IMR-90 (cell line): ENCODE measurements at regions not wholly inside any gene's neighbourhood (a gene's known extent, or its start where the extent isn't known, plus 50 kb on each side); places are given as distances from the start of the nearest gene placed in this dataset.
A peak's percentile ranks its signal among the peaks of the same experiment; 100 is the strongest.

Experiments used
- ATAC-seq: fragments of 200-7000 bp; cut with Tn5 transposase; 2 replicates; pipeline ENCODE4 v1.9.1; 2020; ENCODE audit warnings: low read depth, mild to moderate bottlenecking, moderate library complexity
- BruUV-seq: library from RNA; stranded (reverse); fragments of 400-500 nt; replicated peaks from 2 replicates; lab custom pipeline; 2021; lab: Mats Ljungman, UMichigan
- CTCF ChIA-PET: fragments of 300-600 bp; formaldehyde crosslinking; extraction: SDS; loops from one replicate; lab custom pipeline; 2021; ENCODE audit warnings: antibody characterized with exemption; lab: Yijun Ruan, JAX
- POLR2A ChIA-PET: fragments of 300-600 bp; sonication (Branson Sonifier 250); formaldehyde crosslinking; loops from one replicate; lab custom pipeline; 2022; ENCODE audit warnings: antibody characterized with exemption; ENCODE audit not compliant: unreplicated experiment; lab: Charles Lee
- DNase-seq: peaks from one replicate; pipeline ENCODE4 v3.0.0; 2013
- H2AFZ ChIP-seq: replicated peaks from 2 replicates; pipeline ENCODE3; 2013; ENCODE audit warnings: low read length, mild to moderate bottlenecking; ENCODE audit not compliant: poor library complexity
- H2AK5ac ChIP-seq: 2 replicates; pipeline ENCODE4 v1.6.1; 2013; ENCODE audit warnings: low read depth, low read length, inconsistent platforms
- H2AK9ac ChIP-seq: replicated peaks from 2 replicates; pipeline ENCODE3; 2013; ENCODE audit warnings: mild to moderate bottlenecking, low read depth, low read length, moderate library complexity; ENCODE audit not compliant: poor library complexity
- H2BK120ac ChIP-seq: 2 replicates; pipeline ENCODE4 v1.6.1; 2013; ENCODE audit warnings: low read depth, low read length, inconsistent platforms
- H2BK15ac ChIP-seq: 3 replicates; pipeline ENCODE4 v1.6.1; 2013; ENCODE audit warnings: low read depth, low read length, inconsistent platforms
- H2BK20ac ChIP-seq: 2 replicates; pipeline ENCODE4 v1.6.1; 2013; ENCODE audit warnings: low read depth, mild to moderate bottlenecking, inconsistent platforms, low read length, moderate library complexity
- H2BK5ac ChIP-seq: 2 replicates; pipeline ENCODE4 v1.6.1; 2013; ENCODE audit warnings: mild to moderate bottlenecking, low read depth, low read length, inconsistent platforms; ENCODE audit not compliant: poor library complexity, severe bottlenecking
- H3K14ac ChIP-seq: replicated peaks from 2 replicates; pipeline ENCODE4 v1.6.1; 2013; ENCODE audit warnings: low read depth, low read length, inconsistent platforms
- H3K18ac ChIP-seq: 2 replicates; pipeline ENCODE4 v1.6.1; 2013; ENCODE audit warnings: low read depth, low read length, control low read depth
- H3K23ac ChIP-seq: 2 replicates; pipeline ENCODE4 v1.6.1; 2013; ENCODE audit warnings: low read depth, low read length, inconsistent platforms
- H3K27ac ChIP-seq: 2 replicates; pipeline ENCODE4 v1.5.1; 2013; ENCODE audit warnings: mild to moderate bottlenecking, control low read depth, low read length; ENCODE audit not compliant: insufficient read depth
- H3K27me3 ChIP-seq: 2 replicates; pipeline ENCODE4 v1.6.1; 2013; ENCODE audit warnings: low read length; ENCODE audit not compliant: control insufficient read depth, insufficient read depth
- H3K36me3 ChIP-seq: 2 replicates; pipeline ENCODE4 v1.6.1; 2013; ENCODE audit warnings: low read length, mixed read lengths; ENCODE audit not compliant: control insufficient read depth, insufficient read depth
- H3K4ac ChIP-seq: 2 replicates; pipeline ENCODE4 v1.6.1; 2013; ENCODE audit warnings: low read depth, low read length, inconsistent platforms
- H3K4me1 ChIP-seq: 2 replicates; pipeline ENCODE4 v1.6.1; 2013; ENCODE audit warnings: low read length, mixed read lengths; ENCODE audit not compliant: control insufficient read depth, insufficient read depth
- H3K4me2 ChIP-seq: 2 replicates; pipeline ENCODE4 v1.6.1; 2013; ENCODE audit warnings: low read depth, mild to moderate bottlenecking, control low read depth, low read length, moderate library complexity
- H3K4me3 ChIP-seq: 2 replicates; pipeline ENCODE4 v1.5.1; 2013; ENCODE audit warnings: low read depth, mild to moderate bottlenecking, control low read depth, low read length, moderate library complexity; ENCODE audit not compliant: insufficient read depth
- H3K56ac ChIP-seq: 2 replicates; pipeline ENCODE4 v1.6.1; 2013; ENCODE audit warnings: low read length, inconsistent platforms; ENCODE audit not compliant: insufficient read depth; ENCODE audit errors: extremely low read depth
- H3K79me1 ChIP-seq, 2 experiments: 2 replicates each; pipeline ENCODE4 v1.6.1; 2013; ENCODE audit warnings: low read length in 2 of 2, inconsistent platforms in 1 of 2, low read depth in 1 of 2
- H3K9ac ChIP-seq: 2 replicates; pipeline ENCODE4 v1.6.1; 2013; ENCODE audit warnings: low read depth, low read length, control low read depth
- H3K9me1 ChIP-seq: 2 replicates; pipeline ENCODE4 v1.6.1; 2013; ENCODE audit warnings: low read length, inconsistent platforms; ENCODE audit not compliant: insufficient read depth
- H3K9me3 ChIP-seq: 2 replicates; pipeline ENCODE4 v1.6.1; 2013; ENCODE audit warnings: low read length; ENCODE audit not compliant: control insufficient read depth, insufficient read depth
- H4K20me1 ChIP-seq: 2 replicates; pipeline ENCODE4 v1.6.1; 2013; ENCODE audit warnings: low read length, inconsistent platforms; ENCODE audit not compliant: insufficient read depth
- H4K5ac ChIP-seq: 2 replicates; pipeline ENCODE4 v1.6.1; 2013; ENCODE audit warnings: mild to moderate bottlenecking, low read depth, low read length, control low read depth
- H4K8ac ChIP-seq, 2 experiments: 2 replicates each; pipeline ENCODE4 v1.6.1; 2013; ENCODE audit warnings: low read depth in 2 of 2, low read length in 2 of 2, control low read depth in 1 of 2, inconsistent platforms in 1 of 2
- H4K91ac ChIP-seq: 2 replicates; pipeline ENCODE4 v1.6.1; 2013; ENCODE audit warnings: low read depth, low read length, inconsistent platforms; ENCODE audit not compliant: insufficient read depth
- BHLHE40 ChIP-seq: fragments of 150-350 bp; IDR thresholded peaks from 2 replicates; pipeline ENCODE4 v1.6.1; 2016; ENCODE audit warnings: mild to moderate bottlenecking, low read depth, low read length
- CEBPB ChIP-seq: IDR thresholded peaks from 2 replicates; pipeline ENCODE4 v1.6.1; 2012; ENCODE audit warnings: low read depth, low read length, improper control_type of control experiment
- CHD1 ChIP-seq: IDR thresholded peaks from 2 replicates; pipeline ENCODE4 v1.6.1; 2012; ENCODE audit warnings: low read depth, low read length, improper control_type of control experiment
- FOS ChIP-seq: fragments of 150-350 bp; IDR thresholded peaks from 2 replicates; pipeline ENCODE4 v1.6.1; 2016; ENCODE audit warnings: low read depth, low read length
- MAFK ChIP-seq: IDR thresholded peaks from 2 replicates; pipeline ENCODE4 v1.6.1; 2012; ENCODE audit warnings: low read depth, low read length, improper control_type of control experiment
- MAZ ChIP-seq: IDR thresholded peaks from 2 replicates; pipeline ENCODE4 v1.6.1; 2012; ENCODE audit warnings: low read depth, mild to moderate bottlenecking, low read length, improper control_type of control experiment, moderate library complexity, borderline replicate concordance
- MXI1 ChIP-seq: IDR thresholded peaks from 2 replicates; pipeline ENCODE4 v1.6.1; 2012; ENCODE audit warnings: low read depth, mild to moderate bottlenecking, low read length, moderate library complexity, borderline replicate concordance
- NFE2L2 ChIP-seq: fragments of 150-350 bp; IDR thresholded peaks from 2 replicates; pipeline ENCODE4 v1.6.1; 2016; ENCODE audit warnings: low read depth, mild to moderate bottlenecking, low read length
- POLR2A ChIP-seq: IDR thresholded peaks from 2 replicates; pipeline ENCODE4 v1.6.1; 2012; ENCODE audit warnings: mild to moderate bottlenecking, low read depth, low read length
- RCOR1 ChIP-seq: IDR thresholded peaks from 2 replicates; pipeline ENCODE4 v1.6.1; 2012; ENCODE audit warnings: mild to moderate bottlenecking, low read length, improper control_type of control experiment; ENCODE audit not compliant: insufficient replicate concordance
- SMC3 ChIP-seq: fragments of 150-350 bp; IDR thresholded peaks from 2 replicates; pipeline ENCODE4 v1.6.1; 2016; ENCODE audit warnings: low read depth, mild to moderate bottlenecking, antibody characterized with exemption, low read length, moderate library complexity
- WGBS, 2 experiments: methylation state at CpG; one replicate each; pipeline versions ENCODE4 v1.1.5 to v1.1.7; 2013; ENCODE audit warnings: missing lambda C conversion rate in 2 of 2; ENCODE audit not compliant: insufficient read length in 1 of 2; ENCODE audit errors: extremely low coverage in 2 of 2; 5-methylcytosine and 5-hydroxymethylcytosine counted together
- dilution Hi-C: fragments of 300-500 bp; cut with HindIII; formaldehyde crosslinking; loops from one replicate; pipeline ENCODE4 v1.14.3; 2018; ENCODE audit warnings: low sequenced_read_pairs; ENCODE audit not compliant: unreplicated experiment
- in situ Hi-C: fragments of 300-500 bp; cut with MboI; formaldehyde crosslinking; loops from 3 replicates; pipeline ENCODE4 v1.14.3; 2019; ENCODE audit warnings: low sequenced_read_pairs, inconsistent platforms, mixed read lengths
- intact Hi-C: fragments of 100-400 bp; cut with micrococcal nuclease; formaldehyde crosslinking; loops from 2 replicates; pipeline ENCODE4 v1.10.0; 2022
- TF ChIP-seq, protein P1 (sequence below): fragments of 150-350 bp; IDR thresholded peaks from 2 replicates; pipeline ENCODE4 v1.6.1; 2016; ENCODE audit warnings: low read depth, mild to moderate bottlenecking, low read length, moderate library complexity, borderline replicate concordance
- TF ChIP-seq, protein P2 (sequence below): conservative IDR thresholded peaks from 2 replicates; pipeline ENCODE4 v1.5.1; 2012; ENCODE audit warnings: mild to moderate bottlenecking, low read depth, low read length, improper control_type of control experiment

DNA sequence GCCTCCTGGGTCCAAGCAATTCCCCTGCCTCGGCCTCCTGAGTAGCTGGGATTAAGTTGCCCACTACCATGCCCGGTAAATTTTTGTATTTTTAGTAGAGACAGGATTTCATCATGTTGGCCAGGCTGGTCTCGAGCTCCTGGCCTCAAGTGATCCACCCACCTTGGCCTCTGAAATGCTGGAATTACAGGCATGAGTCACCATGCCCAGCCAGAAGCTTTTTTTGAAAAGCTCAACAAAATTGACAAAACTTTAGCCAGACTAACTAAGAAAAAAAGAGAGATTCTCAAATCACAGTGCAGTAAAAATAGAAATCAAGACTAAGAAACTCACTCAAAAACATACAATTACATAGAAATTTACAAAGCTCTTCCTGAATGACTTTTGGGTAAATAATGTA, 420.6 kb downstream of the COL12A1 start:
- H4K5ac ChIP-seq: no peak overlapping the region
- no peak overlapping the region for H4K91ac ChIP-seq
- dilution Hi-C loops (no loop called here), in situ Hi-C loops (no loop called here), intact Hi-C loops (no loop called here)
- no peak overlapping the region for H3K23ac ChIP-seq
- H3K18ac ChIP-seq: no peak overlapping the region
- no peak overlapping the region for H3K56ac ChIP-seq
- TF ChIP-seq MAZ (no peak), BHLHE40 (no peak), RCOR1 (no peak), FOS (peak; percentile 28; the same call in 1 of the 2 replicates), MAFK (no peak), POLR2A (no peak), CEBPB (0 out of 2 replicates have a peak, but pooled peaks have one; percentile 29), NFE2L2 (no peak), CHD1 (no peak), SMC3 (no peak), MXI1 (no peak)
- TF ChIP-seq, protein P1, sequence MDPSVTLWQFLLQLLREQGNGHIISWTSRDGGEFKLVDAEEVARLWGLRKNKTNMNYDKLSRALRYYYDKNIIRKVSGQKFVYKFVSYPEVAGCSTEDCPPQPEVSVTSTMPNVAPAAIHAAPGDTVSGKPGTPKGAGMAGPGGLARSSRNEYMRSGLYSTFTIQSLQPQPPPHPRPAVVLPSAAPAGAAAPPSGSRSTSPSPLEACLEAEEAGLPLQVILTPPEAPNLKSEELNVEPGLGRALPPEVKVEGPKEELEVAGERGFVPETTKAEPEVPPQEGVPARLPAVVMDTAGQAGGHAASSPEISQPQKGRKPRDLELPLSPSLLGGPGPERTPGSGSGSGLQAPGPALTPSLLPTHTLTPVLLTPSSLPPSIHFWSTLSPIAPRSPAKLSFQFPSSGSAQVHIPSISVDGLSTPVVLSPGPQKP: no peak
- TF ChIP-seq, protein P2, sequence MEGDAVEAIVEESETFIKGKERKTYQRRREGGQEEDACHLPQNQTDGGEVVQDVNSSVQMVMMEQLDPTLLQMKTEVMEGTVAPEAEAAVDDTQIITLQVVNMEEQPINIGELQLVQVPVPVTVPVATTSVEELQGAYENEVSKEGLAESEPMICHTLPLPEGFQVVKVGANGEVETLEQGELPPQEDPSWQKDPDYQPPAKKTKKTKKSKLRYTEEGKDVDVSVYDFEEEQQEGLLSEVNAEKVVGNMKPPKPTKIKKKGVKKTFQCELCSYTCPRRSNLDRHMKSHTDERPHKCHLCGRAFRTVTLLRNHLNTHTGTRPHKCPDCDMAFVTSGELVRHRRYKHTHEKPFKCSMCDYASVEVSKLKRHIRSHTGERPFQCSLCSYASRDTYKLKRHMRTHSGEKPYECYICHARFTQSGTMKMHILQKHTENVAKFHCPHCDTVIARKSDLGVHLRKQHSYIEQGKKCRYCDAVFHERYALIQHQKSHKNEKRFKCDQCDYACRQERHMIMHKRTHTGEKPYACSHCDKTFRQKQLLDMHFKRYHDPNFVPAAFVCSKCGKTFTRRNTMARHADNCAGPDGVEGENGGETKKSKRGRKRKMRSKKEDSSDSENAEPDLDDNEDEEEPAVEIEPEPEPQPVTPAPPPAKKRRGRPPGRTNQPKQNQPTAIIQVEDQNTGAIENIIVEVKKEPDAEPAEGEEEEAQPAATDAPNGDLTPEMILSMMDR: no peak
- H4K8ac ChIP-seq: no peak overlapping the region
- peak; percentile 28 for DNase-seq
- no peaks in the 10 kb centered on the region for H3K4me1 ChIP-seq
- no peak overlapping the region for H2BK15ac ChIP-seq
- H3K14ac ChIP-seq: no peak overlapping the region
- no peaks in the 10 kb centered on the region for H3K9me1 ChIP-seq
- ATAC-seq: no peak
- WGBS, 2 experiments: no CpG with 5 or more reads among the region's 3 CpGs
- CTCF ChIA-PET: no interaction called here
- H2BK120ac ChIP-seq: no peak overlapping the region
- H2BK5ac ChIP-seq: no peak overlapping the region
- H2BK20ac ChIP-seq: no peak overlapping the region
- no peaks in the 10 kb centered on the region for H3K79me1 ChIP-seq
- no peak overlapping the region for H3K4ac ChIP-seq
- no peak overlapping the region for H3K4me2 ChIP-seq
- no peaks in the 10 kb centered on the region for H4K20me1 ChIP-seq
- H3K9me3 ChIP-seq: no peaks in the 10 kb centered on the region
- no peak overlapping the region for H3K9ac ChIP-seq
- H3K27me3 ChIP-seq: no peaks in the 10 kb centered on the region
- no peak overlapping the region for H3K4me3 ChIP-seq
- no peak overlapping the region for H2AFZ ChIP-seq
- BruUV-seq: no TSS peak
- no peak overlapping the region for H2AK5ac ChIP-seq
- no peak overlapping the region for H3K27ac ChIP-seq
- no peaks in the 10 kb centered on the region for H3K36me3 ChIP-seq
- H2AK9ac ChIP-seq: no peak overlapping the region
- POLR2A ChIA-PET: no interaction called here
